Trophoblast cell (in vitro differentiated cells and primary cell): ENCODE measurements at regions not wholly inside any gene's neighbourhood (a gene's known extent, or its start where the extent isn't known, plus 50 kb on each side); places are given as distances from the start of the nearest gene placed in this dataset.
A peak's percentile ranks its signal among the peaks of the same experiment; 100 is the strongest.

Source experiments
- DNase-seq, 2 donors: peaks; one replicate each; pipeline ENCODE4 v3.0.0-alpha.2; 2016
- H2AFZ ChIP-seq: 2 replicates; pipeline ENCODE4 v1.6.1; 2013; ENCODE audit warnings: low read length, moderate library complexity, mild to moderate bottlenecking; ENCODE audit not compliant: insufficient read depth, poor library complexity
- H2AK5ac ChIP-seq: 2 replicates; pipeline ENCODE4 v1.6.1; 2013; ENCODE audit warnings: mild to moderate bottlenecking, low read length
- H2BK120ac ChIP-seq: 2 replicates; pipeline ENCODE4 v1.6.1; 2013; ENCODE audit warnings: low read length, mild to moderate bottlenecking, moderate library complexity; ENCODE audit not compliant: insufficient read depth, poor library complexity
- H2BK12ac ChIP-seq: 2 replicates; pipeline ENCODE4 v1.6.1; 2013; ENCODE audit warnings: mild to moderate bottlenecking, low read length, moderate library complexity
- H2BK5ac ChIP-seq: 2 replicates; pipeline ENCODE4 v1.6.1; 2013; ENCODE audit warnings: low read length, low read depth, moderate library complexity, mild to moderate bottlenecking; ENCODE audit not compliant: poor library complexity
- H3K14ac ChIP-seq: 2 replicates; pipeline ENCODE4 v1.6.1; 2013; ENCODE audit warnings: mild to moderate bottlenecking, low read length
- H3K18ac ChIP-seq: 2 replicates; pipeline ENCODE4 v1.6.1; 2013; ENCODE audit warnings: mild to moderate bottlenecking, low read length
- H3K23ac ChIP-seq: 2 replicates; pipeline ENCODE4 v1.6.1; 2013; ENCODE audit warnings: low read length
- H3K27ac ChIP-seq: 2 replicates; pipeline ENCODE4 v1.5.1; 2013; ENCODE audit warnings: low read depth, mild to moderate bottlenecking, inconsistent platforms, low read length, moderate library complexity
- H3K27me3 ChIP-seq: 2 replicates; pipeline ENCODE4 v1.6.1; 2013; ENCODE audit warnings: inconsistent platforms, mild to moderate bottlenecking, low read length, moderate library complexity; ENCODE audit not compliant: insufficient read depth
- H3K36me3 ChIP-seq, 2 experiments: 1 replicate in 1 of 2; 2 replicates in 1 of 2; pipeline ENCODE4 v1.6.1; 2013; ENCODE audit warnings: low read length in 2 of 2, mild to moderate bottlenecking in 2 of 2, moderate library complexity in 1 of 2; ENCODE audit not compliant: insufficient read depth in 2 of 2, control insufficient read depth in 1 of 2
- H3K4ac ChIP-seq: 2 replicates; pipeline ENCODE4 v1.6.1; 2013; ENCODE audit warnings: low read depth, mild to moderate bottlenecking, low read length, moderate library complexity
- H3K4me1 ChIP-seq, 2 experiments: 1 replicate in 1 of 2; 2 replicates in 1 of 2; pipeline ENCODE4 v1.6.1; 2013; ENCODE audit warnings: low read length in 2 of 2, mild to moderate bottlenecking in 2 of 2, moderate library complexity in 1 of 2; ENCODE audit not compliant: insufficient read depth in 2 of 2, control insufficient read depth in 1 of 2
- H3K4me2 ChIP-seq: 2 replicates; pipeline ENCODE4 v1.6.1; 2013; ENCODE audit warnings: inconsistent platforms, mild to moderate bottlenecking, low read length, moderate library complexity
- H3K4me3 ChIP-seq: 2 replicates; pipeline ENCODE4 v1.5.1; 2013; ENCODE audit warnings: mild to moderate bottlenecking, low read depth, low read length, inconsistent platforms
- H3K79me1 ChIP-seq: one replicate; pipeline ENCODE4 v1.6.1; 2013; ENCODE audit warnings: low read length
- H3K79me2 ChIP-seq: 2 replicates; pipeline ENCODE4 v1.6.1; 2013; ENCODE audit warnings: low read length, mild to moderate bottlenecking; ENCODE audit not compliant: control insufficient read depth, insufficient read depth, poor library complexity
- H3K9ac ChIP-seq: 2 replicates; pipeline ENCODE4 v1.6.1; 2013; ENCODE audit warnings: mild to moderate bottlenecking, low read length
- H3K9me3 ChIP-seq: 2 replicates; pipeline ENCODE4 v1.6.1; 2013; ENCODE audit warnings: low read depth, mild to moderate bottlenecking, control low read depth, inconsistent platforms, low read length; ENCODE audit not compliant: insufficient read depth
- H4K12ac ChIP-seq: 2 replicates; pipeline ENCODE4 v1.6.1; 2013; ENCODE audit warnings: low read depth, mild to moderate bottlenecking, low read length, moderate library complexity
- H4K8ac ChIP-seq: 2 replicates; pipeline ENCODE4 v1.6.1; 2013; ENCODE audit warnings: low read depth, mild to moderate bottlenecking, low read length, moderate library complexity
- H4K91ac ChIP-seq: one replicate; pipeline ENCODE4 v1.6.1; 2013; ENCODE audit warnings: low read depth, mild to moderate bottlenecking, low read length, moderate library complexity
- WGBS: extraction: QIAGEN DNeasy Blood & Tissue Kit; methylation state at CpG from one replicate; pipeline ENCODE4 v1.1.7; 2013; ENCODE audit warnings: missing lambda C conversion rate; ENCODE audit not compliant: insufficient read length, insufficient coverage; ENCODE audit errors: extremely low coverage; 5-methylcytosine and 5-hydroxymethylcytosine counted together

GRCh38 chr22:48081281-48081680 lies 1318.8 kb downstream of the TBC1D22A start:
- Histone ChIP-seq H2BK5ac (no peak overlapping the region), H2BK12ac (no peak overlapping the region), H4K8ac (no peak overlapping the region), H3K4me3 (no peak overlapping the region), H3K4me2 (no peak overlapping the region), H3K23ac (no peak overlapping the region), H3K9me3 (no peaks in the 10 kb centered on the region), H3K4ac (no peak overlapping the region), H4K91ac (no peak overlapping the region), H2AFZ (no peak overlapping the region), H4K12ac (no peak overlapping the region), H3K27me3 (no peaks in the 10 kb centered on the region), H2AK5ac (no peak overlapping the region), H3K36me3 (no peaks in the 10 kb centered on the region), H3K9ac (peak overlapping the region; percentile 6), H3K18ac (no peak overlapping the region), H3K4me1 (no peaks in the 10 kb centered on the region), H3K79me2 (no peaks in the 10 kb centered on the region), H3K14ac (no peak overlapping the region), H2BK120ac (no peak overlapping the region), H3K79me1 (no peaks in the 10 kb centered on the region), H3K27ac (no peak overlapping the region)
- DNase-seq, result no peak
- WGBS, result no CpG with 5 or more reads among the region's 16 CpGs

GRCh38 chr22:48080316-48081165 lies 1318.1 kb downstream of the TBC1D22A start:
- WGBS, result 100% methylated on average over 3 of the region's 21 CpGs
- Histone ChIP-seq H4K8ac (no peak overlapping the region), H3K23ac (no peak overlapping the region), H3K9me3 (no peaks in the 10 kb centered on the region), H2AK5ac (no peak overlapping the region), H3K36me3 (no peaks in the 10 kb centered on the region), H3K79me1 (no peaks in the 10 kb centered on the region), H3K14ac (no peak overlapping the region), H3K27me3 (no peaks in the 10 kb centered on the region), H3K4me1 (no peaks in the 10 kb centered on the region), H3K9ac (no peak overlapping the region), H3K18ac (no peak overlapping the region), H3K4me2 (no peak overlapping the region), H3K4me3 (no peak overlapping the region), H3K79me2 (no peaks in the 10 kb centered on the region), H3K4ac (no peak overlapping the region), H4K12ac (no peak overlapping the region), H4K91ac (no peak overlapping the region), H2AFZ (no peak overlapping the region), H3K27ac (no peak overlapping the region), H2BK12ac (no peak overlapping the region), H2BK5ac (no peak overlapping the region), H2BK120ac (no peak overlapping the region)
- DNase-seq, result no peak

- WGBS, result no CpG with 5 or more reads among the region's 21 CpGs
- H2BK5ac ChIP-seq, result no peak overlapping the region
- no peaks in the 10 kb centered on the region for H3K79me1 ChIP-seq
- no peak overlapping the region for H2AK5ac ChIP-seq
- no peak overlapping the region for H4K12ac ChIP-seq
- no peak overlapping the region for H4K8ac ChIP-seq
- no peak overlapping the region for H3K9ac ChIP-seq
- H3K4me1 ChIP-seq, result no peaks in the 10 kb centered on the region
- H3K27ac ChIP-seq, result no peak overlapping the region
- H2BK120ac ChIP-seq, result no peak overlapping the region
- no peak for DNase-seq
- no peak overlapping the region for H4K91ac ChIP-seq
- no peak overlapping the region for H3K4ac ChIP-seq
- no peak overlapping the region for H3K14ac ChIP-seq
- H3K79me2 ChIP-seq, result no peaks in the 10 kb centered on the region
- H2BK12ac ChIP-seq, result no peak overlapping the region
- no peaks in the 10 kb centered on the region for H3K9me3 ChIP-seq
- H3K27me3 ChIP-seq, result no peaks in the 10 kb centered on the region
- no peak overlapping the region for H3K4me2 ChIP-seq
- no peak overlapping the region for H3K4me3 ChIP-seq
- H2AFZ ChIP-seq, result no peak overlapping the region
- H3K36me3 ChIP-seq, result no peaks in the 10 kb centered on the region
- H3K18ac ChIP-seq, result no peak overlapping the region
- H3K23ac ChIP-seq, result no peak overlapping the region
Observed at GRCh38 chr22:48079505-48080290, 1317.2 kb downstream of the TBC1D22A start.

- H3K4ac ChIP-seq, result no peak overlapping the region
- no peak overlapping the region for H4K12ac ChIP-seq
- no peak for DNase-seq
- H4K91ac ChIP-seq, result no peak overlapping the region
- no peak overlapping the region for H2BK12ac ChIP-seq
- H3K14ac ChIP-seq, result no peak overlapping the region
- no peak overlapping the region for H4K8ac ChIP-seq
- H2BK120ac ChIP-seq, result no peak overlapping the region
- no peaks in the 10 kb centered on the region for H3K27me3 ChIP-seq
- H2BK5ac ChIP-seq, result no peak overlapping the region
- no peaks in the 10 kb centered on the region for H3K79me2 ChIP-seq
- no peak overlapping the region for H3K4me2 ChIP-seq
- no peak overlapping the region for H2AFZ ChIP-seq
- H2AK5ac ChIP-seq, result no peak overlapping the region
- H3K4me3 ChIP-seq, result no peak overlapping the region
- H3K18ac ChIP-seq, result no peak overlapping the region
- H3K9ac ChIP-seq, result no peak overlapping the region
- no peaks in the 10 kb centered on the region for H3K9me3 ChIP-seq
- H3K36me3 ChIP-seq, result no peaks in the 10 kb centered on the region
- H3K27ac ChIP-seq, result no peak overlapping the region
- WGBS, result no CpG with 5 or more reads among the region's 5 CpGs
- H3K79me1 ChIP-seq, result no peaks in the 10 kb centered on the region
- no peaks in the 10 kb centered on the region for H3K4me1 ChIP-seq
- H3K23ac ChIP-seq, result no peak overlapping the region
Observed at GRCh38 chr22:48078825-48079224, 1316.4 kb downstream of the TBC1D22A start.
